NCI-H2227 (cell line): ENCODE measurements at regions not wholly inside any gene's neighbourhood (a gene's known extent, or its start where the extent isn't known, plus 50 kb on each side); places are given as distances from the start of the nearest gene placed in this dataset.

Source experiments
- DNase-seq: peaks from one replicate; lab custom pipeline; 2025; ENCODE audit not compliant: unreplicated experiment; lab: John Stamatoyannopoulos, UW

DNA sequence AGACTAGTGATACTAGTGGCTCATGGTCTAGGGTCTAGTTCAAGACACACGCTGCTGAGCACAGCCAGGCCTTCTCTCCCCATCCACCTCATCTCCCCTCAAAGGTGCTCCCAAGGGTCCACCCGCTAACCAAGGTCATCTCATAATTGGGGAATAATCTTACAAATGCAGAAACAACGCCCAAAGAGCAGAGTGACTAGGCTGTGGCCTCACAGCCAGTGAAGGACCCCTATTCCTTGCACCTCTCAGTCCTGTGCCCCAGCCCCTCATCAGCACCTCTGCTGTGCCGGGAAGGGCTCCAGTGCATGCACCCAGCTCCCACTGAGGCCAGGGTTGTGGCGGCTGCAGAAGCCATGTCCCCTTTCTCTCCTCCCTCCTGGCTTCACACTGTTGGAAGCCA is 286.9 kb downstream of the UACA start:
- DNase-seq, result no peak

DNA sequence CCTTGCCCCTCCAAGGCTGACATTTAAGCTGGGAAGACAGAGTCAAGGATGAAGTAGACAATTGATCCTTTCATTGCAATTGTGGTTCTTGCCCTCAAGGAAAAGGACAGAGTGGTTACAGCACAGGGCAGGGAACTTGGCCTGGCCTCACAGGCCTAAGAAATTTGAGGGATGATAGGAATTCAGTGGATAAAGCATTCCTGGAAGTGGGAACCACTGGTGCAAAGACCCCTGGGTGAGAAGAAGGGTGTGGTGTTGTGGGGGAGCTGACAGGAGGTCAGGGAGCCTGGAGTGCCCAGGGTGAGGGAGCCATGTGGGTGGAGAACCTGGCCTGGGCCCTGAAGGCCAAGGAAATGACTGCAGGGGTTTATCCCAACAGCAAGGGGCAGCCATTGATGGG is 287.4 kb downstream of the UACA start:
- no peak for DNase-seq

DNA sequence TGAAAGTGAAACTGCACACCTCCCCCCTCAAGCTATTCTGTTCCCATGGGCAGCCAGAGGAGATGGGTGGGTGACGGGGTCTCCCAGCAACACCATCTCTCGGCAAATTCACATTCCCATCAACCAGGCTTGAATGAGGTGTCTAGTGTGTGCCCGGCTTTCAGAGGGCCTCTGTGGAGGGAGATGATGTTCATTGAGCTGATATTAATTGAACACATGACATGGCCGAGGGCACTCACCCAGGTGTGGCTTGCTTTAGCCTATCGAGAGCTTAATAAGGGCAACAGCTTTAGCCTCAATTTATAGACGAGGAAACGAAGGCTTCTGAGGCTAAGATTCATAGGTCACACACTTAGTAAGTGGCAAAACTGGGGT is 288.0 kb downstream of the UACA start:
- no peak for DNase-seq

DNA sequence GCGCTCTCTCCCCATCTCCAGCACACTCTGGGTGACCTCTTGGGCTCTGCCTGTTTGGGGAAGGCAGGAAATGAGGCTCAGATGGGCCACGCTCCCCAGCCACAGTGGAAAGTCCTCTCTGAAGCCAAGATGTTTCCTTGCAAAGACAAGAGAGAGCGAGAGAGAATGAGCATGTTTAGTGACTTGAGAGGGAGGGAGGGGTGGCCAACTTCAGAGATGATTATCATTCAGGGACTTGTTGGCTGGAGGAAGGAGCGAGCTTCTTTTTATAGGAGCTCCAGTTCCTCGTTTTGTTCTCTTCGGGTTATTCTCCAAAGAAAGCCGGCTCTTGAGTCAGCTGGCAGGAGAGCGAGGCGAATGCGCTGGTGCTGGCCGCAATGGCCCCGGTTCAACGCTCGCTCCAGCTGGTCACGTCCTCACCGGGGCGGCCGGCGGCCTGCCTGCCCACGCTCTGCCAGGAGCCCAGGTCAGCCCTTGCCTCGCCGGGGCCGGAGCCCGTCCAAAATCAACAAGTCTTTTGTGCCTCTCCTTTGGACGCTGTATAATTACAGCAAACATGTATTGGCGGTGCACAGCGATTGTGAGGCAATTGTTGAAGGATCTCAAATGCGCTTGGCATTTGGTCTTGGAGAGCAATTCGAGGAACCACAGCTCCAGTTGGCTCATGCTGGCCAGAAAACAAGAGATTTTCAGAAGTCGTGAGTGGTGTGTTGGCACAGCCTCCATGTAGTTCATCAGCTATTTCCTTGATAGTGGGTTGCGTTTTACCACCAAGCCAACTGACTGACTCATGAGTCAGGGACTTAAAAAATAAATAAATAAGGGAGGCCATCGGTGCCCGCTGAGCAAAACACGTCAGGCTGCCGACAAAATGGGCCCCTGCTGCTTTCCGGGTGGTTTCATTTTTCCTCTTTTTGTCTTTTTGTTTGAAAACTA is 288.6 kb downstream of the UACA start:
- DNase-seq, result no peak

DNA sequence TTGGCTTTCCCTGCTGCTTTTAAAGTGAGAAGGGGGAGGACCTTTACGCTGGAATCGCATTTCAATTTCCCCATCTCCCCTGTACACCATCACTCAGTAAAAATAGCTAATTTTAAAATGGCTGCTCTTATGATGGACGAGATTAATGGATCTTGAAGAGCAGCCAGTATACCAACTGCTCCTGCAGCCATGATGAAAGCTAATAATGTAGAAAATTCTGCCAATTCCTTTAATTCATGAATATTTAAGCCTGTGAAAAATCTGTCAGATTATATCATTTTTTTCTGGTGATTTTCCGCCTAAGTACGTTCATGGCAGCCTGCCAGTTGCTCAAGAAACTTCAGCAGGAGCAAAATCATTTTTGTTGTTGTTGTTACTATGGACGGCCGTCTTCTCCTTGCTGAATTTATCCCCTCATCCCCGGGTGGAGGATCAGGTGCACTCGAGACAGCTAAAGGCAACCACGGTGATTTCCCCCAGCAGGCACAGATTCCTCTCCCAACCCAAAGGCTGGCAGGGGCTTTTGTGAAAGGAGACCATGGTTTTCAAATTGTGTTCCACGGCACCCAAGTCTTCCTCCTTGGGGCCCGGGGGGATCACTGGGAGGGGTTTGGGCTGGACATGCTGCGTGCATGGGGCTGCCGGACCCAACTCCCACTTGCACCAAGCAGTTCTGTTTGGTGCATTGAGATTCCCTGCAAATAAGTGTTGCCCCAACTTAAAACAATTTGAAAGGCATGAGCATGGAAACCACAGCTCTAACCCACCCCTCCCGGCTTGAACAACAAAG is 289.6 kb downstream of the UACA start:
- peak; percentile 4 for DNase-seq

DNA sequence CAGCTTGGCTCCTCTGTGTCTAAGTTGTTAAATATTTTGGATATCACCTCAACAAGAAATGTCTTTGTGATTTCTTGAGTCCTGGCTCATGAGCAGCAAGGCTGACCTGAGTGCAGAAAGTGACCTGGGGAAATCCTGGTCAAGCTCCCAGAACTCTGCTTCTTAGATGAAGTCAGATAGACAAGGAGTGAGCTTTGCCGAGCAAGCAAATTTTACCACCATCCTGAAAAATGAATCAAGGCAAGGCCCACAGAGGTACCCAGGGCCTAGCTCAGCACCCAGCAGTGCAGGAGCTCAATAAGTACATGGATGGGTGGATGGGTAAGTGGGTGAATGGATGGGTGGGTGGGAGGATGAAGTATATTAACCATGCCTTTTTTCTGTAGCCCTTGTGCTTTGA is 291.8 kb downstream of the UACA start:
- DNase-seq, result no peak

DNA sequence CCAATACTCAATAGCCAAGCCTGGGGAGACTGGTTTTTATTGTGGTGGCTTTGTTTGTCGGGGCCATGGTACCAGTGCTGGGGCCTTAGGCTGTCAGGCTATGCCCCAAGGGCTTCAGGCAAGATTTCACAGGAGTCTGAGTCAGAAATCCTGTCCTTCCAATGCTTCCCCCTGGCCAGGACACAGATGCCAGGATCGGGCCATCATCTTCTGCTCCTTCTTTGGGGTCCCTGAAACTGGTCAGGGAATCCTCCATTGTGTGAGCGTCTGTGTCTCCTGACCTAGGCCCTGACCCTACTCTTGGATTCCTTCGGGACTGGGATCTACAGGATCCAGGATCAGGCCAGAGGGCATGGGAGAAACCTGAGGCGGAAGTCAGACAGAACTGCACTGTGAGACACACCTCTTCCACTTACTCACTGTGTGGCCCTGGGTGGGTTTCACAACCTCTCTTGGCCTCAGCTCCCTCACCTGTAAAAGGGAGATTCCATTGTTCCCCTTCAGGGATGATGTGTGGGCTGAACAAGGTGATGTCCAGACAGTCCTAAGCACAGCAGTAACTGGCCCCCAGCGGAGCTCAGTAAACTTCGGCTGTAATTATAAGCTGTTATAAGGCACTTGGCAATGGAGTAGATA is 292.7 kb downstream of the UACA start:
- DNase-seq, result no peak

DNA sequence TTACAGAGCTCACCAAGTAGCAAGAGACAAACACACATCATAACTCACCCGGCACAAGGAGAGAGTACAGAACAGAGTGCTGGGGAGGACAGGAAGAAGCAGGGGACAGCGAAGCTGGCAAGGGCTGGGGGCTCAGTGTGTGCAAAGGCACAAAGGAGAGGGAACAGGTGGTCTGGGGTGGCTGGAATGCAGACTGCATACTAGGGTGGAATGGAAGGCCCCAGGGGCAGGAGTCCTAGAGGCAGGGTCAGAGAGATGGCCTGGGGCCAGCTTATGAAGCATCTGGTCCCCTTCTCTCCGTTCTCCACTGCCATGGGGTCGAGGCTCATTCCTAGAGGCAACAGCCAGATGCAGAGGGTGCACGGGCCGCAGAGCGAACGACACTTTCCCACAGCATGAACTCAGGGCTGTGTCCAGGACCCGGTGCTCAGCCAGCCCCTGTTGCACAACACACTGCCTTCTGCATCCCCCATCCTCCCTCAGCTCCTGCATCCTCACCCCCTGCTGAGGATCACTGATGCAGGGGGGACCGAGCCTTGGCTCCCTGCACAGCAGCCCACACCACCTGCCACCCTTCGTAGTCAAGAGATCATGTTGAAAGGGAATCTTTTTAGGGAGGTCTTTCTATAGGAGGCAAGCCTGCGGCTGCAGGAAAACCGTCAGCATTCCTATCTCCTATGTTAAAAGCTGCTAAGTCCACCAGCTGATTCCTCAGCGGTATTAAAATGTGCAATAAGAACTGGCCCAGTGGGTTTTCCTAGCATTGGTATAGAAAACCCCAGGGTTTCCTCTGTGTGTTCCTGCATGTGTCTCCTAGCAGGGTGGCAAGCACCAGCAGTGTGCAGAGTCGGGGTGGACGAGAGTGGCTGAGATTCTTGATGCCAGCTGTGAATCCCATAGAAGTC is 293.5 kb downstream of the UACA start:
- no peak for DNase-seq

DNA sequence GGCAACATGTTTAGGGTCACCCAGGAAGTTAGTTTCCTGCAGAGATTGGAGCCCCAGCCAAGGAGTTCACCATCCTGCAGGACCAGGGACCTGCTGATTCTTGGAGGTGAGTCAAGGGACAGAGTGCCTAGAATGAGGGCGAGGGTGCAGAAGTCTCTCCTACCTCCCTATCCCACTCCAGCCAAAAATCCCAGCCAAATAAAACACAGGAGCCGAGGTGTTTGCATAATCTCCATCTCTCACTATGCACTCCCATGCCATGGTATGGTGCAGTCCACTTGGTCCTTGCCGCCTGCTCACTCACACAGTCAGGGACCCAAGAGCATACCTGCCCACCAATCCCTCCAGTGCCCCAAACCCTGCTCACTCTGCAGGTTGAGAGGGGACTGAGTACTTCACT is 294.2 kb downstream of the UACA start:
- DNase-seq, result no peak

DNA sequence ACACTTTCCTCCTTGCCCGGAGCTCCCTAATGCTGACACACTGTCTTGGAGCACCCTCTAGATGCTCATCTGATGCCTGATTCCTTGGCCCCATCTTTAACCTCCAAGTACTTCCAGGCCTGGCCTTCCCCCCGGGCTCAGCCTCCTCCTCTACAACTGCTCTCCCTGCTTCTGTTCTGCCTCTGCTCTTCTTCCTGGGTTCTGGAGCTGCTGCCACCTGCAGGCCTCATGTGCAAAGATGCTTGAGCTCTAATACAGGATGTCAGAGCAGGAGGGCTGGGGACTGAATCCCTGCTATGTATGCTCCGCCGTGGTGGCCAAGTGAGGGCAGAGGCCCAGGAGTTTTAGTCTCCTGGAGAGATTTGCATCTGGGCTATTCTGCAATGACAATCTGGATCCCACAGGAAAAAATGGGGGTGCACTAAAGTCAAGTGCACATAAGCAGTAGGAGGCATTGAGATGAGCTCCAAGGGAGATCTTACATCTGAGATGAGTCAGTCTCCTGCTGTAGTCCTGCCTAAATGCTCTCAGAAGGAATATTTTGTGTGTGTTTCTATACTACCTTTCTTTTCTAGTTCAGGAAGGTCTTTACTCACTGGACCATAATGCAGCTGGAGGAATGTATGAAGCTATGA is 296.3 kb downstream of the UACA start:
- peak; percentile 35 for DNase-seq

DNA sequence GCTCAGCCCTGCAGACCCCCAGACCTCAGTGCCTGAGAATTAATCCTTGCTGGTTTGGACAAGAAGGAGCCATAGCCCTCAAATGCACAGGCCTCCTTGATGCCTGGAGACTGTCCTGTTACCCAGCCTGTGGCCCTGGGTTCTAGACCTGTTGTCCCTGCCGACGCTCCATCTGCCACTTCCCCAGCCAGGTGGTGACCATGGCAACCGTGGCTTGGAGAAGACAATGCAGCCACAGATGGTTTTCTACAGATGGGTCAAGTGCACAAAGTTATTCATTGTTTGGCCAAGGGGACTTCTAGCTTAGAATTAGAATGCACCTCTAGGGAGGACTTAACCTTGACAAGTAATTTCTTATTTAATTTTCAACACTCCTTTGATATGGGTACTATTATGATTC is 297.1 kb downstream of the UACA start:
- no peak for DNase-seq

DNA sequence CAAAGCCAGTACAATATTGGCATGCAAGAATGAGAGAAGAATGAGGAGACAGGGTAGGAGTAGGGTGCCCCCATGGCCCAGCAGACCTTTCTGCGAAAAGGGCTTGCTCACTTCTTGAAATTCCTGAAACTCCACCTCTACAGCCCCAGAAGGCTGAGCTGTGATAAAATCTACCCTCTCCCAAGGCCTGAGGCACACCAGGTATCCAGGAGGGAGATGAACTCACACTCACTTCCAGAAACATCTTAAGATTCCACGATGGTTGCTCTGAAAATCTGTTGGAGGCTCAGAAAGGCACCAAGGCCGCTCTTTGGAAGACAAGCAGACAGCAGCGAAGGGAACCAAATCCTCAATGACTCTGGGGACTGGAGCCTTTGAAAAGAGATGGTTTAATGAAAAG is 297.5 kb downstream of the UACA start:
- DNase-seq, result no peak

DNA sequence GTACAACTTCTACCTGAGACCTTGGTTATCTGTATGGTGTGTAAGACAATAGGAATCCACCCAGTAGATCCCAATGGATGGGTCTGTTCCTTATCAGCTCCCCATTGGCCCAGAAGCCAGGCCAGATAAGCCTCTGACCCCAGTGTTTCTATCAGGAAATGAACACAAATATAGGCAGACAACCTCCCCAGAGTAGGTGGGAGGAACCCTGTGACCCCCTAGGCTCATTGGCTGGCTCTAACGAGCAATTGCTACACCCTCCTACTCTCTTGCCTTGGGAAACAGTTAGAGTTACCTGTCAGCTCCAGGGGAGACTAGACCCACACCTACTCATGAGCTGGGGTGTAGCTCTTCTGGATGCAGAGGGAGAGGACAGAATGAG is 299.9 kb downstream of the UACA start:
- no peak for DNase-seq

DNA sequence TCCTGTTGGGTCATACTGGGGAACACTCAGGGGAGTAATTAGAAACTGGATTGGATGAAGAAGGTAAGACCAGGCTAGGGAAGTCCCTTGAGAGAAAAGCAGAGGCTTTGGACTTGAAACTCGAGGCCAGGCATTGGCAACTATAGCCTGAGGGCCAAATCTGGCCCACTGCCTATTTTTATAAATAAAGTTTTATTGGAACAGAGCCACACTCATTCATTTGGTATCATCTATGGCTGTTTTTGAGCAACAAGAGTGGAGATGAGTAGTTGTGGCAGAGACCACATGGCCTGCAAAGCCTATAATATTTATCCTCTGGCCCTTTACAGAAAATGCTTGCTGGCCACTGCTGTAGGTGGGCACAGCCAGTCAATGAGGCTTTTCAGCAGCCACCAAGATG is 301.4 kb downstream of the UACA start:
- no peak for DNase-seq

DNA sequence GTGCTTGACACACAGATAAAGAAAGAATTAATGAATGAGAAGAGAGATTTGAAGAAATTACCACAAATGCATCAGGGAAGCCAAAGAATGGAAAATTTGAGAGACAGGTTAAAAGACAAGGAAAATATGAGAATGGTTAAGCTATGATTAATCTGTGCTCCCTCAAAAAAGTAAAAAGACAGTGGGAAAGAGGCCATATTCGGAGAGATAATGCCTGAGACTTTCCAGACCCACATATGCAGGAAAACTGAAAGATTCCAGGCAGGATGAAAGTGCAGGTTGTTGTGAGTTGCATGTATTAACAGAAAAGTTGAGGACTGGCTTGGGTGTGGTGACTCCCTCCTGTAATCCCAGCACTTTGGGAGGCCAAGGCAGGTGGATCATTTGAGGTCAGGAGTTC is 302.3 kb downstream of the UACA start:
- DNase-seq, result no peak

DNA sequence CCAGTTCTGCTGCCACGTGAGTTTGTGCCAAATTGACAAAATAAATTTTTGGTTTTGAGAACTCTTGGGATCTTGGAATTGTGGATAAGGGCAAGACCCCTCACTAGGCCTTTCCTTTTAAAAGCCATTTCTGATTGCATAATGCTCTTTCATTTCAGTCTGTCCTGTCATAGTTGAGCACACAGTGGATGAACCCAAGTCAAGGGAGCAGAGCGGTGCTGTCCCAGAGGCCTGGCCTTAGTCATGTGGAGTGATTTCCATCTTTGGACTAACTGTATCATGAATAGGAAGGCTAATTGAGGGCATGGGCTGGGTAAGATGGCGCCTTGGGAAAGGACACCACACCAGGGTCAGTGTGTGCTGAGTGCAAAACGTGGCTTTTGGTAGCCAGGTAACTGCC is 304.0 kb downstream of the UACA start:
- DNase-seq, result no peak

DNA sequence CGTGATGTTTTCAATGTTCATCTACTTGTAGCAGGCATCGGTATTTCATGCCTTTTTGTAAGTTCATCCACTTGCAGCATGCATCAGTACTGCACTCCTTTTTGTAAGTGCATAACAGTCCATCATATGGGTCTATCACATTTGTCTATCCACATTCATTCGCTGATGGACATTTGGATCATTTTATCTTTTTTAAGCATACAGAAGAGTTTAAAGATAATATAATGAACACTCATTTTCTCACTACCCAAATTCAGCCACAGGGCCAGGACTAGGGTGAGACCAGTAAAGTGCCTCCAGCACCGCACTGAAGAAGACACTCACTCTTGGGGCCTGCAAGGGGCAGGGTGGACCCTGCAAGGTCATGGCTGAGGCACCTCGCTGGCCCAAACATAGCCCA is 309.6 kb downstream of the UACA start:
- no peak for DNase-seq

DNA sequence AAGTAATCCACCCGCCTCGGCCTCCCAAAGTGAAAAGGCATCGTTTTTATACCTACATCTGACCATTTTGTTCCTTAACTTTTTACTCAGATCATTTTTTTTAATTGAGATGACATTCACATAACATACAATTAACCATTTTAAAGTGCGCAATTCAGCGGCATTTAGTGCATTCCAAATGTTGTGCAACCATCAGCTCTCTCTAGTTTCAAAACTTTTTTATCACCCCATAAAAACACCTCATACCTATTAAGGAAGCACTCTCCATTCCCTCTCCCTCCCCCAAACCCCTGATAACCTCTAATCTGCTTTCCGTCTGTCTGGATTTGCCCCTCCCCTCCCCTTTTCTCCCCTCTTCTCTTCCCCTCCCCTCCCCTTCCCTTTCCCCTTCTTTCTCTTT is 310.1 kb downstream of the UACA start:
- DNase-seq, result no peak

DNA sequence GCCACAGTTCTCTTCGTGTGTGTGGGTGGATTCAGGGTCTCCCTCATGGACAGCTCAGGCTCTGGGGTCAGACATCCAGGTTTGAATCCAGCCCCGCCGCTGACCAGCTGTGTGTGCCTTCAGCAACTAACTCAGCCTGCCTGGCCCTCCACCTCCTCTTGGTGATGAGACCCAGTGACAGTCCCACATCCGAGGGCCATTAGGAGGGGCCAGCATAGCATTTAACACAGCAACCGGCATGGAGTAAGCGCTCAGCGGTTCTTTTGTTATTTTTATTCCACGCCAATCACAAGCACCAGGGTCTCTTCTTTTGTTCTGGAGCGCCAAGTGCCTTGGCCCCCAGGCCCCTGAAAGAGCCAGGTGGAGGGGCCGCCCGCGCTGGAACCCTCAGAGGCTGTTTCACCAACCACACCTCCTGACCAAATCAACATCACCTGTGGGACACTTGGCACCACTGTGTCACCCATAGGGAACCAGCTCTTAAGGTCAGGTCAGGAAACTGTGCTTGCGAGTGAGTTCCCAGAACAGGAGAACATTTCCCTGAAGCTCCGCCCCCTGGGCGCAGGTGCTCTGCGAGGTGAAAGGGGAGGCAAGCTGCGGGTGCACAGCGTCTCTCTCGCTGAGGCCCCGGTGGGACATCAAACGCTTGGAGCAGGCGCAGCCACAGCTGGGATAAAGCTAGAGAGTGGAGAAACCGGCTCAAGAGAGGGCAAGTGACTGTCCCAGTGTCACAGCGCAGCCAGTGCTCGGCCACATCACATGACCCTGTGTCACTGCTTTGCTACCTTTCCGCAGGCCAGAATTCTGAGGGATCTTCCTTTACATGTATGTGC is 311.3 kb downstream of the UACA start:
- peak; percentile 17 for DNase-seq

DNA sequence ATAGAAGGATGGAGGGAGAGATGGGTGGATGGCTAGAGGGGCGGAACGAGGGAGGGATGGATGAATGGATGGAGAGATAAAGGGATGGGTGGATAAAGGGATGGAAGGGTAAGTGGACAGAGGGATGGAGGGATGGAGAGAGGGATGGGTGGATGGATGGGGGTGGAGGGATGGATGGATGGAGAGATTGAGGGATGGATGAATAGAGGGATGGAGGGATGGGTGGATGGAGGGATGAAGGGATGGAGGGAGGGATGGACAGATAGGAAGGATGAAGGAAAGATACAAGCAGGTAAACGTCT is 313.3 kb downstream of the UACA start:
- no peak for DNase-seq
